Mammary epithelial cell (primary cell): ENCODE measurements at regions not wholly inside any gene's neighbourhood (a gene's known extent, or its start where the extent isn't known, plus 50 kb on each side); places are given as distances from the start of the nearest gene placed in this dataset.

Source experiments
- EZH2 ChIP-seq: IDR thresholded peaks from 2 replicates; pipeline ENCODE4 v1.6.1; 2012; ENCODE audit warnings: low read length, inconsistent platforms, borderline replicate concordance
- TF ChIP-seq, protein P1 (sequence below), 2 donors: IDR thresholded peaks in 1 of 2; conservative IDR thresholded peaks in 1 of 2; 2 replicates each; pipeline ENCODE4 v1.5.1; 2011 to 2012; ENCODE audit warnings: inconsistent platforms in 2 of 2, low read length in 2 of 2, mild to moderate bottlenecking in 2 of 2, control low read depth in 1 of 2, low read depth in 1 of 2; ENCODE audit not compliant: insufficient read depth in 1 of 2; ENCODE audit errors: extremely low read depth in 1 of 2

DNA sequence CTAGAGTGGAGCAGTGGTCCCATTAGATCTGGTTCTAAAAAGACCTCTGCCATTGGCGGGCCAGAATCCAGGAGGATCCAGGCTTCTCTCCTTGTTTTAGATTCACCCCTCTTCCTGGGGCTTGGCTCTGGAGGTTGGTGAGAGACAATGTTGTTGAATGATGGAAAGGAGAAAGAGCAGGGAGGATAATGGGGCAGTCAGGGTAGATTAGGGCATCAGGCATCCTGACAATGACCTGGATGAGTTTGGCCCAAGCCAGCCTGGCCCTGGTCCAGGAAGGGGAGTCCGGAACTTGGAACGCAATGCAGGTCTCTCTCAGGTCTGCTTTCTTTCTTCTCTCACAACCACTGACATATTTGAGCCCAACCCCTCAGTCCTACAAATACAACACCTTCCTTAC lies 260.1 kb upstream of the RASGRP1 start:
- TF ChIP-seq, protein P1, sequence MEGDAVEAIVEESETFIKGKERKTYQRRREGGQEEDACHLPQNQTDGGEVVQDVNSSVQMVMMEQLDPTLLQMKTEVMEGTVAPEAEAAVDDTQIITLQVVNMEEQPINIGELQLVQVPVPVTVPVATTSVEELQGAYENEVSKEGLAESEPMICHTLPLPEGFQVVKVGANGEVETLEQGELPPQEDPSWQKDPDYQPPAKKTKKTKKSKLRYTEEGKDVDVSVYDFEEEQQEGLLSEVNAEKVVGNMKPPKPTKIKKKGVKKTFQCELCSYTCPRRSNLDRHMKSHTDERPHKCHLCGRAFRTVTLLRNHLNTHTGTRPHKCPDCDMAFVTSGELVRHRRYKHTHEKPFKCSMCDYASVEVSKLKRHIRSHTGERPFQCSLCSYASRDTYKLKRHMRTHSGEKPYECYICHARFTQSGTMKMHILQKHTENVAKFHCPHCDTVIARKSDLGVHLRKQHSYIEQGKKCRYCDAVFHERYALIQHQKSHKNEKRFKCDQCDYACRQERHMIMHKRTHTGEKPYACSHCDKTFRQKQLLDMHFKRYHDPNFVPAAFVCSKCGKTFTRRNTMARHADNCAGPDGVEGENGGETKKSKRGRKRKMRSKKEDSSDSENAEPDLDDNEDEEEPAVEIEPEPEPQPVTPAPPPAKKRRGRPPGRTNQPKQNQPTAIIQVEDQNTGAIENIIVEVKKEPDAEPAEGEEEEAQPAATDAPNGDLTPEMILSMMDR (conservative IDR thresholded peaks at IDR 0.05 in 1 of 2, IDR thresholded peaks at IDR 0.05 in 1 of 2; ENCODE audit: extremely low read depth in 1 of 2, insufficient read depth in 1 of 2, low read depth in 1 of 2, low read length in 2 of 2): no peak
- TF ChIP-seq EZH2: no peak
